ENCODE measurements at regions not wholly inside any gene's neighbourhood (a gene's known extent, or its start where the extent isn't known, plus 50 kb on each side); places are given as distances from the start of the nearest gene placed in this dataset.
"Not testable (repeated sequence)": the region's sequence is repeated elsewhere in the genome, so short reads cannot be mapped to it uniquely, and the experiment has no call there.

- no peak for DNase-seq (ENCODE audit: low read depth)
- TF ChIP-seq MAX (IDR thresholded peaks at IDR 0.05; ENCODE audit: low read depth, low read length) (no peak), POLR2A (IDR thresholded peaks at IDR 0.05; ENCODE audit: extremely low read depth, insufficient read length) (no peak), MYC (IDR thresholded peaks at IDR 0.05; ENCODE audit: low read depth, low read length) (no peak)
- TF ChIP-seq, protein P1, sequence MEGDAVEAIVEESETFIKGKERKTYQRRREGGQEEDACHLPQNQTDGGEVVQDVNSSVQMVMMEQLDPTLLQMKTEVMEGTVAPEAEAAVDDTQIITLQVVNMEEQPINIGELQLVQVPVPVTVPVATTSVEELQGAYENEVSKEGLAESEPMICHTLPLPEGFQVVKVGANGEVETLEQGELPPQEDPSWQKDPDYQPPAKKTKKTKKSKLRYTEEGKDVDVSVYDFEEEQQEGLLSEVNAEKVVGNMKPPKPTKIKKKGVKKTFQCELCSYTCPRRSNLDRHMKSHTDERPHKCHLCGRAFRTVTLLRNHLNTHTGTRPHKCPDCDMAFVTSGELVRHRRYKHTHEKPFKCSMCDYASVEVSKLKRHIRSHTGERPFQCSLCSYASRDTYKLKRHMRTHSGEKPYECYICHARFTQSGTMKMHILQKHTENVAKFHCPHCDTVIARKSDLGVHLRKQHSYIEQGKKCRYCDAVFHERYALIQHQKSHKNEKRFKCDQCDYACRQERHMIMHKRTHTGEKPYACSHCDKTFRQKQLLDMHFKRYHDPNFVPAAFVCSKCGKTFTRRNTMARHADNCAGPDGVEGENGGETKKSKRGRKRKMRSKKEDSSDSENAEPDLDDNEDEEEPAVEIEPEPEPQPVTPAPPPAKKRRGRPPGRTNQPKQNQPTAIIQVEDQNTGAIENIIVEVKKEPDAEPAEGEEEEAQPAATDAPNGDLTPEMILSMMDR (IDR thresholded peaks at IDR 0.05; ENCODE audit: low read depth, low read length), result no peak
- H3K4me3 ChIP-seq (ENCODE audit: low read depth, low read length), result no peak overlapping the region
Observed at GRCh38 chr9:83191154-83191553, 128.2 kb upstream of the RASEF start.

GRCh38 chr9:83189026-83189425 is 126.1 kb upstream of the RASEF start:
- not testable (repeated sequence) for H3K4me3 ChIP-seq (ENCODE audit: low read depth, low read length)

GRCh38 chr9:83188277-83188676 is 125.3 kb upstream of the RASEF start:
- H3K4me3 ChIP-seq (ENCODE audit: low read depth, low read length), result no peak overlapping the region
- TF ChIP-seq, protein P1 (IDR thresholded peaks at IDR 0.05; ENCODE audit: low read depth, low read length), result no peak
- no peak for TF ChIP-seq POLR2A (IDR thresholded peaks at IDR 0.05; ENCODE audit: extremely low read depth, insufficient read length)
- TF ChIP-seq MAX (IDR thresholded peaks at IDR 0.05; ENCODE audit: low read depth, low read length), result no peak
- TF ChIP-seq MYC (IDR thresholded peaks at IDR 0.05; ENCODE audit: low read depth, low read length), result no peak
- peak; percentile 51 for DNase-seq (ENCODE audit: low read depth)

More at GRCh38 chr9:83189026-83189425, 126.1 kb upstream of the RASEF start:
- not testable (repeated sequence) for DNase-seq (ENCODE audit: low read depth)

GRCh38 chr9:83186155-83186737 is 123.3 kb upstream of the RASEF start:
- H3K4me3 ChIP-seq (ENCODE audit: low read depth, low read length), result no peak overlapping the region
- TF ChIP-seq POLR2A (IDR thresholded peaks at IDR 0.05; ENCODE audit: extremely low read depth, insufficient read length) (no peak), MAX (IDR thresholded peaks at IDR 0.05; ENCODE audit: low read depth, low read length) (no peak), MYC (IDR thresholded peaks at IDR 0.05; ENCODE audit: low read depth, low read length) (no peak)
- TF ChIP-seq, protein P1 (IDR thresholded peaks at IDR 0.05; ENCODE audit: low read depth, low read length), result no peak
- no peak for DNase-seq (ENCODE audit: low read depth)

DNA sequence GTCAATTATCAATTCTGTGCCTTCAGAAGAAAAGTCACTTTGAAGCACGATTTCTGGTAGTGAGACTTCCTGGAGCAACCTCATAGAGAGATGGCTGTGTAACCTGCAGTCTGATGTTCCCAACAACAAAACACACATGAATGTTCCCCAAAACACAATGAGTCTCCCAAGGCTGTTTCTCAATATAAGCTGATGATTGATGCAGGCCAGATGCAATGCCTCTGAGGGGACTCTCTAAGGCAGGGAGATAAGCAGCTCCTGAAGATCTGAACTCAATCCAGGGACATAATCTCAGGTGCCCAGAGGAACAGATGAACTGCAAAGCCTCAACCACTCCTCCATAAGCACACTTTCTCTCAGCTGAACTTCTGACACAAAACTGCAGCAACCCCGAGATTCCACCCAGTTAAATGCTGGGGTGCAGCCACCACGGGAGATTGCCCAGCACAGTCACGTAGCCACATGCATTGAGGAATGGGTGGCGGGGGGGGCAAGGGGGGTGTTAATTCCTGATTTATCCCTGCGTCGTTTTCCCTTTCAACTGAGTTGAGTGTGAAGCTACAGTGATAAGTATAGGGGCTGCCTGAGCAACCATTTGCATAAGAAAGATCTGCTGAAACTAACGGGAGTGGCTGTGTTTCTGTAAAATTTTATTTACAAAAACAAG is 122.7 kb upstream of the RASEF start:
- no peak for DNase-seq (ENCODE audit: low read depth)
- H3K4me3 ChIP-seq (ENCODE audit: low read depth, low read length), result no peak overlapping the region
- TF ChIP-seq POLR2A (IDR thresholded peaks at IDR 0.05; ENCODE audit: extremely low read depth, insufficient read length) (no peak), MYC (IDR thresholded peaks at IDR 0.05; ENCODE audit: low read depth, low read length) (no peak), MAX (IDR thresholded peaks at IDR 0.05; ENCODE audit: low read depth, low read length) (no peak)
- TF ChIP-seq, protein P1 (IDR thresholded peaks at IDR 0.05; ENCODE audit: low read depth, low read length), result no peak

DNA sequence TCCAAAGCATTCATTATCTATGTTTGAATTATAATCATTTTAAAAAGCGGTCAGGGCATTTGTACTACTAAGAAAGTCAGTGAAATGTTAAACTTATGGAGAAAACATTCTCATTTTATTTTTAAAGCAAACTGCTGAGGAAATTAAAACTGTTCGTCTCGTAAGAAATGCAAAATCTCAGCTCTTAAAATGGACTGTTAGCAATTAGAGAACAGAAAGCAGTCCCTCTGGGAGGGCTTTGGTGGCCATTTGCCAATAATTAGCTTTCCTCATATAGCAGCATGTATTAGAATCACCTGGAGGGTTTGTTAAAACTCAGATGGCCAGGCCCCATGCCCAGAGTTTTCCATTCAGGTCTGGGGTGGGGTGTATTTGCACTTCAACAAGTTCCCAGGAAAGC is 120.7 kb upstream of the RASEF start:
- TF ChIP-seq MYC (IDR thresholded peaks at IDR 0.05; ENCODE audit: low read depth, low read length) (no peak), POLR2A (IDR thresholded peaks at IDR 0.05; ENCODE audit: extremely low read depth, insufficient read length) (no peak), MAX (IDR thresholded peaks at IDR 0.05; ENCODE audit: low read depth, low read length) (no peak)
- TF ChIP-seq, protein P1 (IDR thresholded peaks at IDR 0.05; ENCODE audit: low read depth, low read length), result no peak
- DNase-seq (ENCODE audit: low read depth), result no peak
- H3K4me3 ChIP-seq (ENCODE audit: low read depth, low read length), result no peak overlapping the region

Measured in NB4 (cell line).